ENCODE measurements at regions not wholly inside any gene's neighbourhood (a gene's known extent, or its start where the extent isn't known, plus 50 kb on each side); places are given as distances from the start of the nearest gene placed in this dataset.

DNA sequence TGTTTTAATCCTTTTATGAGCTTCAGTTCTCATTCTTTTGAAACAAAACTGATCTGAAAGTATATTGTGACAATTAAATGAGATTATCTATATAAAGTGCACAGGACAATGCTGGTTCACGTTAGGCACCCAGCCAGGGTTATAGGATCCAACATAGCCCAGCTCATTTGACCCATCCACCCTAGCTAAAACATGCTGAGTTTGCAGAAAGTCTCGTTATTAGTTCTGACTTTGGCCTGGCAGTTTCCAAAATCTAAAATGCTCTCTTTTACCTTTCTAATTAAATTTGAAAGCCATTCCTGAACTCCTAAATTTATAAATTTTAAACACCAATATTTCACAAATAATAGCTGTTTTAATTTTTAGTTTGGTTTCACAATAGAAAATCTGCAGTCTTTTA lies 131.9 kb upstream of the PTPRD start:
- Histone ChIP-seq H3K4me1 (no peaks in the 10 kb centered on the region), H3K4me3 (no peak overlapping the region), H3K36me3 (no peaks in the 10 kb centered on the region), H3K9me3 (no peaks in the 10 kb centered on the region), H3K27me3 (no peaks in the 10 kb centered on the region), H3K27ac (no peak overlapping the region)
- no peak for DNase-seq (ENCODE audit: extremely low spot score in 2 of 2)
- no peak for TF ChIP-seq POLR2AphosphoS5 (IDR thresholded peaks at IDR 0.05; ENCODE audit: insufficient read depth in 1 of 2, low read depth in 1 of 2)
- no peak for TF ChIP-seq POLR2A (IDR thresholded peaks at IDR 0.05)
- TF ChIP-seq, protein P1, sequence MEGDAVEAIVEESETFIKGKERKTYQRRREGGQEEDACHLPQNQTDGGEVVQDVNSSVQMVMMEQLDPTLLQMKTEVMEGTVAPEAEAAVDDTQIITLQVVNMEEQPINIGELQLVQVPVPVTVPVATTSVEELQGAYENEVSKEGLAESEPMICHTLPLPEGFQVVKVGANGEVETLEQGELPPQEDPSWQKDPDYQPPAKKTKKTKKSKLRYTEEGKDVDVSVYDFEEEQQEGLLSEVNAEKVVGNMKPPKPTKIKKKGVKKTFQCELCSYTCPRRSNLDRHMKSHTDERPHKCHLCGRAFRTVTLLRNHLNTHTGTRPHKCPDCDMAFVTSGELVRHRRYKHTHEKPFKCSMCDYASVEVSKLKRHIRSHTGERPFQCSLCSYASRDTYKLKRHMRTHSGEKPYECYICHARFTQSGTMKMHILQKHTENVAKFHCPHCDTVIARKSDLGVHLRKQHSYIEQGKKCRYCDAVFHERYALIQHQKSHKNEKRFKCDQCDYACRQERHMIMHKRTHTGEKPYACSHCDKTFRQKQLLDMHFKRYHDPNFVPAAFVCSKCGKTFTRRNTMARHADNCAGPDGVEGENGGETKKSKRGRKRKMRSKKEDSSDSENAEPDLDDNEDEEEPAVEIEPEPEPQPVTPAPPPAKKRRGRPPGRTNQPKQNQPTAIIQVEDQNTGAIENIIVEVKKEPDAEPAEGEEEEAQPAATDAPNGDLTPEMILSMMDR (IDR thresholded peaks at IDR 0.05): no peak
- intact Hi-C loops (cut with DNase I): no loop called here

DNA sequence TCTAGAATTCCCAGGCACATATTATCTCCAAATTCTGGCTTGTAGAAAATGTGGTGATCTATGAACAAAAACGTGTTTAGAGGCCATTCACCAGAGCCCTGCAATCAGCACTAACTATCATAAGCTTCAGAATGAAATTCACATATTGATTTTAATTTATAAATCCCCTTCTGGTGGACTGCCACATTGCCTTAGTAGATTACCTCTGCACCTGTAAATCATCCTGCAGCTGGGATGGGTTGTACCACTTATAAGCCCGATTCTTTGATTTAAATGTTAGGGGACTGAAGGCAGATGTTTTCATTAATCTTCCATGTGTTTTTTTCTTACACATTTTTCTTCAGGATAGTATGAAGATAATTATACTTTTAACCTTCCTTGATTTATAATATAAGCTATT lies 140.7 kb upstream of the PTPRD start:
- no peaks in the 10 kb centered on the region for H3K27me3 ChIP-seq
- H3K4me1 ChIP-seq: no peaks in the 10 kb centered on the region
- no peak for DNase-seq (ENCODE audit: extremely low spot score in 2 of 2)
- no peaks in the 10 kb centered on the region for H3K36me3 ChIP-seq
- H3K4me3 ChIP-seq: no peak overlapping the region
- no peaks in the 10 kb centered on the region for H3K9me3 ChIP-seq
- H3K27ac ChIP-seq: no peak overlapping the region
- TF ChIP-seq POLR2A (IDR thresholded peaks at IDR 0.05) (no peak), POLR2AphosphoS5 (IDR thresholded peaks at IDR 0.05; ENCODE audit: insufficient read depth in 1 of 2, low read depth in 1 of 2) (no peak)
- intact Hi-C loops (cut with DNase I): no loop called here

- H3K9me3 ChIP-seq: no peaks in the 10 kb centered on the region
- TF ChIP-seq POLR2AphosphoS5 (IDR thresholded peaks at IDR 0.05; ENCODE audit: insufficient read depth in 1 of 2, low read depth in 1 of 2) (no peak), POLR2A (IDR thresholded peaks at IDR 0.05) (no peak)
- TF ChIP-seq, protein P1 (IDR thresholded peaks at IDR 0.05): no peak
- H3K27ac ChIP-seq: no peak overlapping the region
- no peaks in the 10 kb centered on the region for H3K27me3 ChIP-seq
- intact Hi-C loops (cut with DNase I): no loop called here
- no peaks in the 10 kb centered on the region for H3K36me3 ChIP-seq
- no peak for DNase-seq (ENCODE audit: extremely low spot score in 2 of 2)
- no peak overlapping the region for H3K4me3 ChIP-seq
- no peaks in the 10 kb centered on the region for H3K4me1 ChIP-seq
Observed at GRCh38 chr9:10764481-10764880, 151.7 kb upstream of the PTPRD start.

DNA sequence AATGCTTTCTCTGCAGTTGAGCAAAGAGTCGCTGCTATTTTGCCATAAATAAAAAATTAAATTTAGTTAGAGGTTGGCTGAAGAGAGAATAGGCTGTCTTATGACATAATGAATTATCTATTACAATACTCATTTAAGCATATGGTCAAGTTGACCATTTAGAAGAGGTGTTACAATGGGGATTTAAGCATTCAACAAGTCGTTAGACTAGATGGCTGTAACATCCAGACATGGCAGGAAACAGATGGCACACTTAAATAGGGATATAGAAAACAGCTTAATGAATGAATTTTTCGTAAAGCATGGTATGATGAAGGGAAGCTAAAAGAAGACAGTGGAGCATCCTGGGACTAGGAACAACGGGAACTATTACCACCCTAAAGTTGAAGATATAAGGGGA lies 160.3 kb upstream of the PTPRD start:
- Histone ChIP-seq H3K9me3 (no peaks in the 10 kb centered on the region), H3K36me3 (no peaks in the 10 kb centered on the region), H3K27ac (no peak overlapping the region), H3K4me3 (no peak overlapping the region), H3K27me3 (no peaks in the 10 kb centered on the region), H3K4me1 (no peaks in the 10 kb centered on the region)
- TF ChIP-seq, protein P1 (IDR thresholded peaks at IDR 0.05): no peak
- no peak for TF ChIP-seq POLR2A (IDR thresholded peaks at IDR 0.05)
- no peak for TF ChIP-seq POLR2AphosphoS5 (IDR thresholded peaks at IDR 0.05; ENCODE audit: insufficient read depth in 1 of 2, low read depth in 1 of 2)
- no peak for DNase-seq (ENCODE audit: extremely low spot score in 2 of 2)
- intact Hi-C loops (cut with DNase I): no loop called here

GRCh38 chr9:10774051-10774450 lies 161.2 kb upstream of the PTPRD start:
- Histone ChIP-seq H3K4me3 (no peak overlapping the region), H3K36me3 (no peaks in the 10 kb centered on the region), H3K4me1 (no peaks in the 10 kb centered on the region), H3K9me3 (no peaks in the 10 kb centered on the region), H3K27ac (no peak overlapping the region), H3K27me3 (no peaks in the 10 kb centered on the region)
- intact Hi-C loops (cut with DNase I): no loop called here
- DNase-seq (ENCODE audit: extremely low spot score in 2 of 2): no peak
- TF ChIP-seq, protein P1 (IDR thresholded peaks at IDR 0.05): no peak
- TF ChIP-seq POLR2AphosphoS5 (IDR thresholded peaks at IDR 0.05; ENCODE audit: insufficient read depth in 1 of 2, low read depth in 1 of 2) (no peak), POLR2A (IDR thresholded peaks at IDR 0.05) (no peak)

- intact Hi-C loops (cut with DNase I): no loop called here
- H3K4me1 ChIP-seq: no peaks in the 10 kb centered on the region
- no peaks in the 10 kb centered on the region for H3K9me3 ChIP-seq
- no peaks in the 10 kb centered on the region for H3K36me3 ChIP-seq
- no peak for DNase-seq (ENCODE audit: extremely low spot score in 2 of 2)
- TF ChIP-seq, protein P1 (IDR thresholded peaks at IDR 0.05): no peak
- TF ChIP-seq POLR2A (IDR thresholded peaks at IDR 0.05) (no peak), POLR2AphosphoS5 (IDR thresholded peaks at IDR 0.05; ENCODE audit: insufficient read depth in 1 of 2, low read depth in 1 of 2) (no peak)
- no peaks in the 10 kb centered on the region for H3K27me3 ChIP-seq
- no peak overlapping the region for H3K27ac ChIP-seq
- no peak overlapping the region for H3K4me3 ChIP-seq
Observed at GRCh38 chr9:10785255-10785654, 172.5 kb upstream of the PTPRD start.

All from vagina (tissue), 2 donors.